Bronchial epithelial cell (primary cell): ENCODE measurements at regions not wholly inside any gene's neighbourhood (a gene's known extent, or its start where the extent isn't known, plus 50 kb on each side); places are given as distances from the start of the nearest gene placed in this dataset.

Experiments
- DNase-seq: peaks from one replicate; pipeline ENCODE4 v3.0.0-alpha.2; 2010; ENCODE audit warnings: low read depth
- FAIRE-seq: peaks from 2 replicates; lab custom pipeline; 2011; peaks lifted over from hg19 to GRCh38; lab: Jason Lieb, UNC
- H3K27me3 ChIP-seq: 2 replicates; pipeline ENCODE4 v1.5.1; 2011; ENCODE audit warnings: low read length; ENCODE audit not compliant: control insufficient read depth, insufficient read depth
- H3K36me3 ChIP-seq: 2 replicates; pipeline ENCODE4 v1.5.1; 2011; ENCODE audit warnings: low read length; ENCODE audit not compliant: control insufficient read depth, insufficient read depth
- H3K4me3 ChIP-seq: 2 replicates; pipeline ENCODE4 v1.5.1; 2011; ENCODE audit warnings: mild to moderate bottlenecking, low read depth, low read length, control low read depth
- TF ChIP-seq, protein P1 (sequence below): IDR thresholded peaks from 2 replicates; pipeline ENCODE4 v1.5.1; 2011; ENCODE audit warnings: mild to moderate bottlenecking, moderate library complexity, low read length, control low read depth, inconsistent platforms; ENCODE audit not compliant: insufficient read depth, severe bottlenecking

DNA sequence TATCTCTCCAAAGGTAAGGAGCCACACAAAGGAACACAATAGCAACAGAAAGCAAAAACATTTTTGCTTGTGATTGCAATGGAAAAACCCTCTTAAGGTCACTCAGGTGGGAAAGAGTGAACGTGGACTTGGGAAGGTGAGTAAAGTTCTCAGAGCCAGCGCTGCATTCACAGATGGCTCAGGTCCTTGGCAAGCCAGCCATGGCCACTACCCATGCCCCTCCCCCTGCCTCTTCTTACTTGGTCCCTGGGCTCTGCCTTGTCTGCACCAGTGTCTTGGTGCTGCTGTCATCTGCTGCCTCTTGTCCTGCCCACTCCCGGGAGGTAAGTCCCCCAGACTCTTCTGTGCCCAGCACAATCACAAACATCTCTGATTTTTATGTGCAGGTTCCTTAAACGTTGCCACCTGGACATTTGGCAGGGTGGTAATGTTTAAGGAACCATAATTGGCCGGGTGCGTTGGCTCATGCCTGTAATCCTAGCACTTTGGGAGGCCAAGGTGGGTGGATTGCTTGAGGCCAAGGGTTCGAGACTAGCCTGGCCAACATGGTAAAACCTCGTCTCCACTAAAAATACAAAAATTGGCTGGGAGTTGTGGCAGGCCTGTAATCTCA, 74.6 kb downstream of the FEM1C start:
- no peak for FAIRE-seq
- Histone ChIP-seq H3K36me3 (no peaks in the 10 kb centered on the region), H3K27me3 (no peaks in the 10 kb centered on the region), H3K4me3 (no peak overlapping the region)
- no peak for DNase-seq
- TF ChIP-seq, protein P1, sequence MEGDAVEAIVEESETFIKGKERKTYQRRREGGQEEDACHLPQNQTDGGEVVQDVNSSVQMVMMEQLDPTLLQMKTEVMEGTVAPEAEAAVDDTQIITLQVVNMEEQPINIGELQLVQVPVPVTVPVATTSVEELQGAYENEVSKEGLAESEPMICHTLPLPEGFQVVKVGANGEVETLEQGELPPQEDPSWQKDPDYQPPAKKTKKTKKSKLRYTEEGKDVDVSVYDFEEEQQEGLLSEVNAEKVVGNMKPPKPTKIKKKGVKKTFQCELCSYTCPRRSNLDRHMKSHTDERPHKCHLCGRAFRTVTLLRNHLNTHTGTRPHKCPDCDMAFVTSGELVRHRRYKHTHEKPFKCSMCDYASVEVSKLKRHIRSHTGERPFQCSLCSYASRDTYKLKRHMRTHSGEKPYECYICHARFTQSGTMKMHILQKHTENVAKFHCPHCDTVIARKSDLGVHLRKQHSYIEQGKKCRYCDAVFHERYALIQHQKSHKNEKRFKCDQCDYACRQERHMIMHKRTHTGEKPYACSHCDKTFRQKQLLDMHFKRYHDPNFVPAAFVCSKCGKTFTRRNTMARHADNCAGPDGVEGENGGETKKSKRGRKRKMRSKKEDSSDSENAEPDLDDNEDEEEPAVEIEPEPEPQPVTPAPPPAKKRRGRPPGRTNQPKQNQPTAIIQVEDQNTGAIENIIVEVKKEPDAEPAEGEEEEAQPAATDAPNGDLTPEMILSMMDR, result no peak

DNA sequence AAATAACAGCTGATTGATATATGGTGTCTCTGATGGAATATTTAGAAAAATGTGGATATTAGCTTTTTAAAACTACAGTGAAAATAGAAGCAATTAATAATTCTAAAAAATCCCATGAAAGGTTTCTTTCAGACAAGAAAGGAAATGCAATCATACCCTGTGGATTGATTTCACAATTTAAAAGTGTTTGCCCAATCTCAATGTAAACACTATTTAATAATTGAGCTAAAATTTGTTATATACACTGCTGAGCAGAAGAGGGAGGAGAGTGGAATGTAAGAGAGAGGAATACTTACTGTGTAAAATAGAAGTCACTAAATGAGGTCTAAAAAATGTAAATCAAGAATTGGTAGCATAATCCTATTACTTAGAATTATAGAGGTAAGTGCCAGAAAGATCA, 76.9 kb downstream of the FEM1C start:
- H3K36me3 ChIP-seq, result no peaks in the 10 kb centered on the region
- no peak overlapping the region for H3K4me3 ChIP-seq
- TF ChIP-seq, protein P1, result no peak
- peak; percentile 48 for DNase-seq
- H3K27me3 ChIP-seq, result no peaks in the 10 kb centered on the region
- FAIRE-seq, result no peak

DNA sequence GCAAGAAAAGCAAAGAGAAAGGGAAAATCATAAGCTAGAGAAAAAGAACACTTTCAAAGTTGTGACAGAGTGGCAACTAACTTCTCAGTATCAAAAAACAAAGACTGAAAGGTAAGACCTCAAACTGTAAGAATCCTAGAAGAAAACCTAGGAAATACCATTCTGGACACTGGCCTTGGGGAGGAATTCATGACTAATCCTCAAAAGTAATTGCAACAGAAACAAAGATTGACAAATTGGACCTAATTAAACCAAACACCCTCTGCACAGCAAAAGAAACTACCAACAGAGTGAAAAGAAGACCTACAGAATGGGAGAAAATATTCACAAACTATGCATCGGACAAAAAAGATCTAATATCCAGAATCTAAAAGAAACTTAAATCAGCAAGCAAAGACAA, 79.1 kb downstream of the FEM1C start:
- FAIRE-seq (no peak), DNase-seq (peak; percentile 43)
- TF ChIP-seq, protein P1, result no peak
- Histone ChIP-seq H3K36me3 (no peaks in the 10 kb centered on the region), H3K27me3 (no peaks in the 10 kb centered on the region), H3K4me3 (no peak overlapping the region)

DNA sequence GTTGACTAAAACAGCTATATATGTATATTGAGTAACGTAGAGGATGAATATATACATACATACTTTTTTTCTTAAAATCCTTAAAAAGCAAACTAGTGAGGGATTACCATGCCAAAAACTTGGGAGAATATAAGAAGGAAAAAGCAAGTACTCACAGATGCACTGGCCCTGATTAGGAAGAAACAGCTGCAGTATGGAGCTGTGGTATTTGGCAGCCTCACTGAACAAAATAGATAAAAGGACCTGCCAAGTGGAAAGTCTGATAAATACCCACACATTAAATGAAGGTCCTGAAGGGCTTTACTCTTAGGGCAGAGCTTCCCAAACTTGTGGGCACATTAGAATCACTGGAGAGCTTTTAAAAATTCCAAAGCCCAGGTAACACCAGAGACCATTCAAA, 80.6 kb downstream of the FEM1C start:
- no peaks in the 10 kb centered on the region for H3K36me3 ChIP-seq
- H3K4me3 ChIP-seq, result no peak overlapping the region
- TF ChIP-seq, protein P1, result no peak
- DNase-seq, result no peak
- FAIRE-seq, result no peak
- no peaks in the 10 kb centered on the region for H3K27me3 ChIP-seq

DNA sequence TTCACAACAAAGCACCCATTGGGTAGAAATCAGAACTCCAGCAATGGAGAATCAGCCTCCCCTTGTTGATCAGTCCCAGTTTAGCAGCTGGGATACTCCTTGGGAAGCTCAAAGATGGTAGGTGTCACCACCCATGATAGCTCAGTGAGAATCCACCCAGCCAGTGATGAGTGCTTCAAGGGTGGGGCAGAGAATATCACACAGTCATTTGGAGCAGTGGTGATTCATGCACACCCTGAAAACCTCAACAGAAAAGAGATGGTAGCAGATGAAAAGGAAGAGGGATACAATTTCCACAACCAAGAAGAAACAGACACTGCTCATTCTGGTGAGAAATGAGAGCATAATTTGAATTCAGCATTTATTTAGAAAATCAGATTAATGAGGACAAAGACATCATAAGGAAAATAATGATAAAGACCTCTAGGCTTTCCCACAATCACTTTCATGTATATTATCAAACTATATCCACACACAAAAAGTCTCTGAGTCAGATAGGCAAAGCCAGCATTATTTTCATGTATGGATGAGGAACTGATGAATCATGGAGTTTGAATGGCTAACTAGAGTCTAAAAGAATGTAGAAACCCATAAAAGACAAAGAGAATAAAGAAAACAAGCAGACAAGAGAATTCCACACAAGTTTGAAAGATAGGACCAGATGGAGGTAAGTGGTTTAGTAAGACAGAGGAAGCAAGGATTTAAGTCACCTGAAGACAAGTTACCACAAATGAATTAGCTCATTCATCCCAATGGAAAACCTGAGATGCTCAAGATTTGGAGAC, 82.9 kb downstream of the FEM1C start:
- peak; percentile 89 for FAIRE-seq
- Histone ChIP-seq H3K4me3 (no peak overlapping the region), H3K27me3 (no peaks in the 10 kb centered on the region), H3K36me3 (no peaks in the 10 kb centered on the region)
- peak; percentile 94 for DNase-seq
- TF ChIP-seq, protein P1, result no peak

DNA sequence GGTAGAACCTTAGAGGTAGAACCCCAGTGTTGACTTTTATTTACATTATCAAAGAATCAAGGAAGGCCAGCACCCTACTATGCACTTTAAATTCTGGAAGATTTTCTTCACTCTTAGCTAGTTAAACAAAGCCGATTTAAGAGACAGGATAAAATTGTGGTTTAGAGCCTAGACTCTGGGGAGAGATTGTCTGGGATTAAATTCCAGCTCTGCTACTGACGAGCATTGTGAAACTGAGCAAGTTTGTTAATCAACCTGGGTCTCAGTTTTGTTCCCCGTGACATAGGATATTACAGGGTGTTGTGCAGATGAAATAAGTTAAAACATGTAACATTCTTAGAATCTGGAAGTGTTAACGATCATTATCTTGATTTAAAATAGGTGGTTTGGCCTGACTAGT, 83.5 kb downstream of the FEM1C start:
- DNase-seq, result peak; percentile 17
- Histone ChIP-seq H3K36me3 (no peaks in the 10 kb centered on the region), H3K4me3 (no peak overlapping the region), H3K27me3 (no peaks in the 10 kb centered on the region)
- TF ChIP-seq, protein P1, result no peak
- FAIRE-seq, result no peak
